GM10266 (cell line): ENCODE measurements at regions not wholly inside any gene's neighbourhood (a gene's known extent, or its start where the extent isn't known, plus 50 kb on each side); places are given as distances from the start of the nearest gene placed in this dataset.

ENCODE experiments used
- DNase-seq: peaks from one replicate; pipeline ENCODE4 v3.0.0; 2012; ENCODE audit errors: extremely low spot score
- CTCF ChIP-seq: IDR thresholded peaks from 2 replicates; pipeline ENCODE4 v1.5.1; 2012; ENCODE audit warnings: mild to moderate bottlenecking, low read depth; ENCODE audit not compliant: control insufficient read depth, insufficient read depth; ENCODE audit errors: missing control alignments

GRCh38 chr5:166431456-166431855, 1860.0 kb upstream of the WWC1 start:
- no peak for TF ChIP-seq CTCF
- DNase-seq: no peak

GRCh38 chr5:166433679-166434078, 1857.8 kb upstream of the WWC1 start:
- DNase-seq: no peak
- TF ChIP-seq CTCF: no peak

GRCh38 chr5:166436872-166437271, 1854.6 kb upstream of the WWC1 start:
- DNase-seq: no peak
- TF ChIP-seq CTCF: no peak

GRCh38 chr5:166486348-166486747, 1805.1 kb upstream of the WWC1 start:
- no peak for TF ChIP-seq CTCF
- DNase-seq: no peak

GRCh38 chr5:166488560-166488959, 1802.9 kb upstream of the WWC1 start:
- TF ChIP-seq CTCF: no peak

GRCh38 chr5:166493040-166493439, 1798.4 kb upstream of the WWC1 start:
- TF ChIP-seq CTCF: no peak
- DNase-seq: no peak

More at GRCh38 chr5:166488560-166488959, 1802.9 kb upstream of the WWC1 start:
- DNase-seq: no peak

GRCh38 chr5:166493612-166494011, 1797.8 kb upstream of the WWC1 start:
- no peak for TF ChIP-seq CTCF
- DNase-seq: no peak
